Hematopoietic multipotent progenitor cell treated with erythropoietin and hydrocortisone succinate and interleukin-3 and kit ligand, for 8 days (in vitro differentiated cells): ENCODE measurements at regions not wholly inside any gene's neighbourhood (a gene's known extent, or its start where the extent isn't known, plus 50 kb on each side); places are given as distances from the start of the nearest gene placed in this dataset.

ENCODE experiments used
- DNase-seq: peaks from one replicate; pipeline ENCODE4 v3.0.0-alpha.2; 2015

- DNase-seq = no peak
Observed at GRCh38 chr3:157573780-157574378, 70.7 kb upstream of the VEPH1 start.

- DNase-seq = no peak
Observed at GRCh38 chr3:157573281-157573680, 70.1 kb upstream of the VEPH1 start.

- DNase-seq = peak; percentile 65
Observed at GRCh38 chr3:157572559-157573270, 69.5 kb upstream of the VEPH1 start.

- DNase-seq = no peak
Observed at GRCh38 chr3:157566596-157566995, 63.4 kb upstream of the VEPH1 start.

- DNase-seq = no peak
Observed at GRCh38 chr3:157559401-157559800, 56.2 kb upstream of the VEPH1 start.
